GM19463 (cell line): ENCODE measurements at regions not wholly inside any gene's neighbourhood (a gene's known extent, or its start where the extent isn't known, plus 50 kb on each side); places are given as distances from the start of the nearest gene placed in this dataset.
"Not testable (repeated sequence)": the region's sequence is repeated elsewhere in the genome, so short reads cannot be mapped to it uniquely, and the experiment has no call there.

Experiments used
- ATAC-seq: cut with Tn5 transposase; IDR thresholded peaks from one replicate; pipeline ENCODE4 v1.9.1; 2021; ENCODE audit warnings: mild to moderate bottlenecking, moderate library complexity; ENCODE audit not compliant: unreplicated experiment

GRCh38 chr17:45585794-45586650 lies 95.5 kb upstream of the PLEKHM1 start:
- ATAC-seq, result not testable (repeated sequence)

GRCh38 chr17:45586651-45586934 lies 96.1 kb upstream of the PLEKHM1 start:
- ATAC-seq, result not testable (repeated sequence)

DNA sequence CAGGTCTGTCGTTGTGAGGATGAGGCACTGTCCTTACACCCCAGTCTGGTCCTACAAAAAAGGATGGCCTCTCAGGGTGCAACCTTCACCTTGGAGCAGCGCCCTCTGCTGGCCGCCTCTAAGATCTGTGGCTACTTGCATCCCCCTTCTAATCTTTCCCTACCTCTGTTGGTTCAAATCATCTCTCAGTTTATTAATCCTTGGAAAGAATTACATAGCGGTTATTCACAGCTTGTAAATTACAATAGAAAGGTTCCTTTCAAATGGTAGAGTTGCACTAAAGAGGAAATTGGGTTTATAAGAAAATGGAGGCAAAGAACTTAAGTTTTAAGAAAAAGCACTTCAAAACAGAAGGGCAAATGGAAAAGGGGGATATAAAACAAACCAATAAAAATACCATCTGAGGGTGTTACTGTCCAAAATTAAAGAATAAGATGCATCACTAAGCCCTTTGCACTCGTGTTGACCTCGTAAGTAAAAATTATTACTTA lies 102.0 kb upstream of the PLEKHM1 start:
- not testable (repeated sequence) for ATAC-seq

DNA sequence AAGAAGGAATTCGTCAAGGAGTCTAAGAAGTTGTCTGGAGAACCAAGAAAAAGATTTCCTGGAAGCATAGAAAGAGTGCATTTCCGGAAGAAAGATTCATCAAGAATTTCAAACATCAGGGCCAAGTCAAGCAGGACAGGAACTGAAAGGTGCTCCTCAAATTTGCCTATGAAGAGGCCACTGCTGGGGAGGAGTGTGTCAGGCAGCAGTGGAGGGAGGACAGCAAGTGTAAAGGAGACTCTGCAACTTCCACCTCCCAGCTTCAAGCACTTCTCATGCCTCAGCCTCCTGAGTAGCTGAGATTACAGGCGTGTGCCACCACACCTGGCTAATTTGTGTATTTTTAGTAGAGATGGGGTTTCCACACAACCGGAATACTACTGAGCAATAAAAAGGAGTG lies 105.8 kb upstream of the PLEKHM1 start:
- ATAC-seq, result not testable (repeated sequence)

- not testable (repeated sequence) for ATAC-seq
Observed at GRCh38 chr17:45600052-45601012, 109.8 kb upstream of the PLEKHM1 start.

GRCh38 chr17:45601013-45601412 lies 110.5 kb upstream of the PLEKHM1 start:
- not testable (repeated sequence) for ATAC-seq

- ATAC-seq, result not testable (repeated sequence)
Observed at GRCh38 chr17:45601605-45602539, 111.4 kb upstream of the PLEKHM1 start.

GRCh38 chr17:45605751-45606150 lies 115.2 kb upstream of the PLEKHM1 start:
- not testable (repeated sequence) for ATAC-seq

GRCh38 chr17:45619984-45620405 lies 129.5 kb upstream of the PLEKHM1 start:
- ATAC-seq, result peak; percentile 100

DNA sequence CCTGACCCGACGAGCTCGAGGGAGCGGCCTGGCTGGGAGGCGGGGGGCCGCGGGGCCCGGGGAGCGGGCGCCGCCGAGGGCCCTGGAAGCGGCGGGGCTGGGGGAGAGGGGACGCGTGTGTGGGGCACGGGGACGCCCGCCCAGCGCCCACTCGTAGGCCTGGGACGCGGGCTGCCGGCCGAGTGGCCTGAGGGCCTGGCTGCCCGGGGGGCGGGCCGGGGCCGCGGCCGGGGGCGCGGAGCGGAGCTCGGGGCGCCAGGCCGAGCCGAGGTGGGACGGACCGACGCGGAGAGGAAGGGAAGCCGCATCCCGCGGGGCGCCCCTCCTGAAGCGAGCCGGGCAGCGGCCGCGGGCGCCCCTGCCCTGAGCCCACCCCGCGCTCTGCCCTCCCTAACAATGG lies 129.9 kb upstream of the PLEKHM1 start:
- ATAC-seq, result peak; percentile 38

DNA sequence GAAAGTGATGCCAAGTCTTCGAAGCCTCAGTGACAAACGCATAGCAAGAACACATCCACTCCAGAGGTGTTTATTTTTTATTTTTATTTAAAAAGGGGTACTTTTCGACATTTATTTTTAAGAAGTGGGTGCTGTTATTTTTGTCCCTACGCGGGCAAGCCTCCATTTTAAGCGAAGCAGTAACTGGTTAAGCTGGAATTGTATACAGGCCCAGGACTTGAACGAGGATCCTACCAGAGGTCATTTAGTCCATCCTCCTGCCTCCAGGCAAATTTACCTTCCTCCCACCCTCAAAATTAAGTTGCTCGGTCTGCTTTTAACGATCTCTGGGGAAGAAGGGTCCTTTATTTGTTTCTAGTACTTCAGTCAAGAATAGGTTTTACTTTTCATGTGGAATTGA lies 130.6 kb upstream of the PLEKHM1 start:
- not testable (repeated sequence) for ATAC-seq

DNA sequence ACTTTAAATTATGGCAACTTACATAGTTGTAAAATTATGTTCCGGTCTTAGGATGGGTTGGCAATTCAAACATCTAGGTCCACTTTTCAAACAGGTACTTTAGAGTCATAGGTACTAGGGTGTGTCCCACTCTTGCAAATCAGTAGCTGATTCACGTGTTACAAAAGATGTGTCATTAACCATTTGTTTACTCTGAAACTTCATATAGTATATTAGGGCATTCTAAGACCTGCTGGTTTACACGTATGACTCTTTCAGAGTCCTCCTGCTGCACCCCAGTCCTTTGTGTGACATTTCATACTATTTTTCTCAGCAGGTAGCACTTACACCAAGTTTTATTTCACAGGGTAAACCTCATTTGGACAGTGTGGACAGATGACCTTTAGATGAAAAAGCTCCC lies 131.8 kb upstream of the PLEKHM1 start:
- not testable (repeated sequence) for ATAC-seq

- ATAC-seq, result no peak
Observed at GRCh38 chr17:45628019-45628418, 137.5 kb upstream of the PLEKHM1 start.

- ATAC-seq, result no peak
Observed at GRCh38 chr17:45631941-45632340, 141.4 kb upstream of the PLEKHM1 start.

DNA sequence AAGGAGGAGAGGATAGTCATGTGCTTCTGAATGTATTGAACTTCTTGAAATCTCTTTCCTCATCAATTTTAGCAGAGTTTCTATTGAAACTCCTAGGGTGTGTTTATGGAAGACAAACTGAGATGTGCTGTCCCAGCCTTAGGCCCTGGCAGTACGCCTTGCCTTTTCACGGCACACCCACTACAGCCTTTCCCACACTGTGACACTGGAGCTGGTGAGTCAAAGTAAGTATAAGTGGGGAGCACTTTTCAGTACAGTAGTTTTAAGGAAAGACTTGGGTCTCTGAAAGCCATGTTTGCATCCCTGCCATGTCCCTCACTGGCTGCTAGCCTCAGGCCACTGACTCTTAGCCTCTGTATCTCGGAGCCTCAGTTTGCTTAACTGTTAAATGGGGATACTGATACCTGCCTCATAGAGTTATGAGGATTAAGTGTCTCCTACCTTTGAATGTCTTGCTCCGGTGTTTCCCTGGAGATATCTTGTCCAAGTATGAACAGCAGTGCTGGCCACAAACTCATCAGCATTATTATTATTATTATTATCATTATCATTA lies 144.7 kb upstream of the CRHR1 start:
- ATAC-seq, result no peak

DNA sequence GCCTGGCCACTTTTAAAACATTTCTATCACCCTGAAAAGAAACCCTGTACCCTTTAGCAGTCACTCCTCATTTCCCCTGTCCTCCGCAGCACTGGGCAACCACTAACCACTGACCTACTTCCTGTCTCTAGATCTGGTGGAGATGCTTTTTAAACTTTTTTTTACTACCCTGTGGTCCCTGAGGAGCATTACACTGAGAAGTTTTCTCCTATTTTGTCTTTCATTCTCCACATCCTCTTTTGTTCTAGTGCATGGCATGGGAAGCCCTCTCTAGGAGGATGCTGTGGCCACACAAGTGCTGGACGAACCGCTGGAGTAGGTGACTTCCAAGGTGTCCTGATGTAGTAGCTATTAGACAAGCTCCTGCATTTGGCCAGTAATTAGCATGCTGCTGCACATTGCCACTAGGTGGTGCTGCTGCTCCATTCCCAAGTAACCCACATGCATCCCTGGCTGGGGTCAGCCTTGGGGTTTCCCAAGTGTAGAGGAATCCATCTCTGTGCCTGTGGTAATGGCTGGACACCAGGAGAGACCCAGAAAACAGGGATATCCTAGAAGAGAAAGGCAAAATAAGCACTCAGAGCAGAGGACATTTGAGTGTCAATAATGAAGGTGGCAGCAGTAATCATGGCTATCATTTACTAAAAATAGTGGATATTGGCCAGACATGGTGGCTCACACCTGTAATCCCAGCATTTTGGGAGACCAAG lies 143.8 kb upstream of the CRHR1 start:
- no peak for ATAC-seq

- no peak for ATAC-seq
Observed at GRCh38 chr17:45641541-45641940, 142.6 kb upstream of the CRHR1 start.

DNA sequence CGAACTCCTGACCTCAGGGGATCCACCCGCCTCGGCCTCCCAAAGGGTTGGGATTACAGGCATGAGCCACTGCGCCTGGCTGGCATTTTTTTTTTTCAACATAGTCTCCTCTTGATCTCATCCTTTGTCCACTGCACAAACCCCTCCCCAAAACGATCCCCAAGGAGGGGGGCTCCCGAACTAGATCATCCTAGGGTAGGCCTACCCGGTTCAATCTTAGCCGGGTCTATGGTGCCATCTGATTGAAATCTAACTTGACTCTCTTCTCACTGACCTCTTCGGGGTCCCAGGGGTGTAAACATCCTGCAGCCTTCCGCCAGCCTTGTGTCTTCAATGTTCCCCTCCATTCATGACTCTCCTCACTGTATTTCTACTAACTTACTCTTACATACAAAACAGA lies 140.5 kb upstream of the CRHR1 start:
- no peak for ATAC-seq

GRCh38 chr17:45644637-45645036 lies 139.5 kb upstream of the CRHR1 start:
- not testable (repeated sequence) for ATAC-seq

DNA sequence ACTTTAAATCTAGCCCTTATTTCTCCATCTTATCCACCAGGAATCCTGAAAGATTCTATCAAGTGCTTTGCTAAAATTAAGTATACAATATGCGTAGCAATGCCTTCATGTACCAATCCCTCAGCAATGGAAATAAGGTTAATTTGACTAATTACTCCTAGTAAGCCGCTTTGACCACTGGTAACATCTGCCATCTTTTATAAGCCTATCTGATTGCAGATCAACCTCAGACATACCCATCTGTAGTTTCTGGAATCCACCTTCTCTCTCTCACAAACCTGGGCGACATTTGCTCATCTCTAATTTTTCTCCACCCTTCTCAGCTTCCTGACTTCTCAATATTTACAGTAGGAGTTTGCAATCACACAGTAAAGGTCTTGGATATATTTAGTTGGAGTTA lies 138.8 kb upstream of the CRHR1 start:
- ATAC-seq, result no peak
